22Rv1 (cell line): ENCODE measurements at regions not wholly inside any gene's neighbourhood (a gene's known extent, or its start where the extent isn't known, plus 50 kb on each side); places are given as distances from the start of the nearest gene placed in this dataset.

Source experiments
- H3K27ac ChIP-seq: fragments of 450-650 bp; 2 replicates; pipeline ENCODE4 v1.5.1; 2017
- ZFX ChIP-seq: fragments of 450-650 bp; IDR thresholded peaks from 2 replicates; pipeline ENCODE4 v1.6.1; 2017; ENCODE audit warnings: antibody characterized with exemption, borderline replicate concordance
- TF ChIP-seq, protein P1 (sequence below): fragments of 450-650 bp; IDR thresholded peaks from 2 replicates; pipeline ENCODE4 v1.5.1; 2017; ENCODE audit warnings: mild to moderate bottlenecking

GRCh38 chr10:131787961-131788360 is 112.8 kb upstream of the PPP2R2D start:
- TF ChIP-seq, protein P1, sequence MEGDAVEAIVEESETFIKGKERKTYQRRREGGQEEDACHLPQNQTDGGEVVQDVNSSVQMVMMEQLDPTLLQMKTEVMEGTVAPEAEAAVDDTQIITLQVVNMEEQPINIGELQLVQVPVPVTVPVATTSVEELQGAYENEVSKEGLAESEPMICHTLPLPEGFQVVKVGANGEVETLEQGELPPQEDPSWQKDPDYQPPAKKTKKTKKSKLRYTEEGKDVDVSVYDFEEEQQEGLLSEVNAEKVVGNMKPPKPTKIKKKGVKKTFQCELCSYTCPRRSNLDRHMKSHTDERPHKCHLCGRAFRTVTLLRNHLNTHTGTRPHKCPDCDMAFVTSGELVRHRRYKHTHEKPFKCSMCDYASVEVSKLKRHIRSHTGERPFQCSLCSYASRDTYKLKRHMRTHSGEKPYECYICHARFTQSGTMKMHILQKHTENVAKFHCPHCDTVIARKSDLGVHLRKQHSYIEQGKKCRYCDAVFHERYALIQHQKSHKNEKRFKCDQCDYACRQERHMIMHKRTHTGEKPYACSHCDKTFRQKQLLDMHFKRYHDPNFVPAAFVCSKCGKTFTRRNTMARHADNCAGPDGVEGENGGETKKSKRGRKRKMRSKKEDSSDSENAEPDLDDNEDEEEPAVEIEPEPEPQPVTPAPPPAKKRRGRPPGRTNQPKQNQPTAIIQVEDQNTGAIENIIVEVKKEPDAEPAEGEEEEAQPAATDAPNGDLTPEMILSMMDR, result no peak
- no peak for TF ChIP-seq ZFX
- H3K27ac ChIP-seq, result no peak overlapping the region

- H3K27ac ChIP-seq, result no peak overlapping the region
- TF ChIP-seq, protein P1, result no peak
- no peak for TF ChIP-seq ZFX
Measured at GRCh38 chr10:131788386-131788785, 112.4 kb upstream of the PPP2R2D start.

GRCh38 chr10:131789516-131789915 is 111.3 kb upstream of the PPP2R2D start:
- H3K27ac ChIP-seq, result no peak overlapping the region
- TF ChIP-seq, protein P1, result no peak
- TF ChIP-seq ZFX, result no peak

DNA sequence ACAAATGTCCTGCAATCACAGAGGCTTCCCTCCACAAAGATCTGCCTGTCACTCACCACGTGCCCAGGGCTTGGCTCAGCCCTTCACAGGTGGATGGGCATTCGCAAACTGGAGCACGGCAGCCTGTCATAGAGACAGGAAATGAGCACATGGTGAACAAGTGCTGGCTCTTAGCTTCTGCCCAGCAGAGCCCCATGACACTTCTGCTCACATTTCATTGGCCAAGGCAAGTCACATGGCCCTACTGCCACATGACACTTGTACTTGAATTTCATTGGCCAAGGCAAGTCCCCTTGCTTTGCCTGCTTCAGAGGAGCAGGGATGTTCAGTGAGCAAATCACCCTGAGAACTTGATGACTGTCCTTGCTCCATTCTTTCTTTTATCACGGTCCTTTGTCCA is 110.8 kb upstream of the PPP2R2D start:
- no peak overlapping the region for H3K27ac ChIP-seq
- TF ChIP-seq, protein P1, result no peak
- no peak for TF ChIP-seq ZFX

DNA sequence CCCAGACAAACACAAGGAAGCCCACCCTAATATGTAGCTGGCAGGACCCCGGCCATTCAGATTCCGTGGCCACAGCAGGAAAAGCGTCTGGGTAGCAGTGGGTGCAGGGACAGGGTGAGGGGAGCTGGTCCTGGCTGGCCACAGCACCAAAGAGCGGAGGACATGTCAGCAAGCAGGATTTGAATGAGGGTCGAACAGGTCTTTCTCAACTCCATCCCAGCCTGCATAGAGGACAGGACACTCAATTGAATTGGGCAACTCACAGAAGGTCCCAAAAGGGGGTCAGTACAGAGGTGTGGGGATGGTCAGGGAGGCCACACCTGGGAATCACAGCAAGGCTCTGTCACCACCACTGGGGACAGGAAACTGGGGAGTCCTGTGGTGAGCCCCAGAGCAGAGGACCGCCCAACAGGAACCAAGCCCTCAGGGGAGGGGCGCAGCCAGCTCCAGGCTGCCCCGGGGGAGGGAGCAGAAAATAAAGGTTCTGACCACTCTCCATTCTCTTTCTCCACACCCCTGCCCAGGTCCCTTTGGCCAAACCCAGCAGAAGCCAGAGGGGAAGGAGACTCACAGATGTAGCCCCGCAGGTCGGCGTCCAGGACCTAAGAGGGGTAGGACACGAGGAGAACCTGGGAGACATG is 108.7 kb upstream of the PPP2R2D start:
- TF ChIP-seq, protein P1, result no peak
- TF ChIP-seq ZFX, result no peak
- no peak overlapping the region for H3K27ac ChIP-seq

DNA sequence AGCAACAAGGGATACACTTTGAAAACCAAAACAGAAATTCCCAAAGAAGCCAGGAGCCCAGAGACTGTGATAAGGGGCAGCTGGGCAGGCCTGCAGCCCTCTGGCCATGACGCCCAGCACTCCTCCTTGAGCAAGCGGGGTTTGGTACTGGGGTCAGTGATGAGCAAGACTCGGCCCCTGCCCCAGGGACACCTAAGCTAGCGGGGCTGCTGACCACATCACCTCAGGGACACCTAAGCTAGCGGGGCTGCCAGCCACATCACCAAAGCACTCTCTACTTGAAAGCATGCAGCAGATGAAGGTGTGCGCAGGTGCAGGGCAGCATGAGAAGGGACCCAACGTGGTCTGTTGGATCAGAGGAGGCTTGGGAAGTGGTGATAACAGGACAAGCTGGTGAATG is 108.0 kb upstream of the PPP2R2D start:
- TF ChIP-seq, protein P1, result no peak
- TF ChIP-seq ZFX, result no peak

DNA sequence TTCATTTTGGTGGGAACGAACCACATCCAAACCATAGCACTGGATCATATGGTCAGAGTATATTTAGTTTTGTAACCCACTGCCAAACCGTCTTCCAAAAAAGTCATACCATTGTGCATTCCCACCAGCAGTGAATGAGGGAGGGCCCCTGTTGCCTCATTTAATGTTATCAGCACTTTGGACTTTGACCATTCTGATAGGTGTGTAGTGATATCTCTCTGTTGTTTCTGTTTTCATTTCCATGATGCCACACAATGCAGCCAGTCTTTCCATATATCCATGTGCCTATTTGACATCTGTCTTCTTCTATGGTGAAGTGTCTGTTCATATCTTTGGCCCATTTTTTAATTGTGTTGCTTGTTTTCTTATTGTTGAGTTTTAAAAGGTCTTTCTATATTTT is 105.0 kb upstream of the PPP2R2D start:
- no peak overlapping the region for H3K27ac ChIP-seq
- TF ChIP-seq ZFX, result no peak

More for the DNA sequence above, 108.0 kb upstream of the PPP2R2D start:
- no peak overlapping the region for H3K27ac ChIP-seq

DNA sequence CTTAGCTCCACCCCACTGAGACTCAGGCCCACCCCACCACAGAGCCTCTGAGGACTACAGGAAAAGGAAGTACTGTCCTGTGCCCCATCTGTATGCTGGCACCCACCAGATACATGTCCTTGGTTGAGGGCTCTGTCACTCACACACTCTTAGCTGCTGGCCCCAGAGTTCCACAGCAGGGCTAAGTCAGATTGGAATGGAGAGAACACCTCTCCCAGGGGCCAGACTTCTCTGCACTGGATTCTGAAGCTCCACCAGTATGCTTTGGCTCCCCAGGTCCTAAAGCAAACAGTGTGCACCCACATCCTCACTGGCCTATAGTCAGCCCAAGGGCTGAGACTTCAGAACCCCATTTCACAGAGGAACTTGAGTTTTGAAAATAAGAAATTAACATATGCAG is 103.2 kb upstream of the PPP2R2D start:
- H3K27ac ChIP-seq, result no peak overlapping the region
- no peak for TF ChIP-seq ZFX
- TF ChIP-seq, protein P1, result no peak
